GM21390 (cell line): ENCODE measurements at regions not wholly inside any gene's neighbourhood (a gene's known extent, or its start where the extent isn't known, plus 50 kb on each side); places are given as distances from the start of the nearest gene placed in this dataset.

ENCODE experiments used
- ATAC-seq: cut with Tn5 transposase; IDR thresholded peaks from one replicate; pipeline ENCODE4 v1.9.1; 2021; ENCODE audit not compliant: unreplicated experiment

DNA sequence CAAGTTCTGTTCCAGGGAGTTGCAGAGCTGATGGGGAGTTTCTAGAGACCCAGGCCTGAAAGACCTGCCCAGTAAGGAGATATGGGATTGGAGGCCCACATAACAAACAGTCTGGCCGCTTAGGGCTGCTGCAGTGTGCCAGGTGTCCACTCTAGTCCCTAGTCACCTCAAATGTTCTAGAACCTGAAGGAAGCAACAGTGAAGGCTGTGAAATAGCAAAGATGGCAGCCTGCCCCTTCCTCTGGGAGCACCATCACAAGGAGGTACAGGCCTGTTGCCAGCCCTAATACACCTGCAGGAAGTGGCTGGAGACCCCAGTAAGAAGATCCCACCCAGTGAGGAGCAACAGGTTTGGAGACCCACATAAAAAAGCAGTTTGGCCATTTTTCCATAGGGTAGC, 783.8 kb upstream of the EDIL3 start:
- no peak for ATAC-seq

DNA sequence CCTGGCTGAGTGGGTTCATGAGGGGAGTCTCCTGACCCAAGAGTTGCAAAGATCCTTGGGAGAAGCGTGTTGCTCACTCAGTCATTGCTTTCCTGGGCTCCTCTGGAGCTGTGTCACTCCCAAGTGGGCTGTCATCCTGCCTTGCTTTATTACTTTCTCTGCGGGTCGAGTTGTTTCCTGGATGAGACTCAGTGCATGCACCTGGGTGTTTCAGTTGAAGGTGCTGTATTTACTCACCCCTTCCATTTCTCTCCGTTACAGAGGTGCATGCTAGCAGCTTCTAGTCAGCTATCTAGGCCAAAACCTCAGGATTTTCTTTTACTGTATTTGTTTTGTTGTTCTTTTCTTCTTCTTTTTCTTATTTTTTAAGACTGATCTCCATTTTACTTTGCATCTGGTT, 785.5 kb upstream of the EDIL3 start:
- ATAC-seq: no peak

DNA sequence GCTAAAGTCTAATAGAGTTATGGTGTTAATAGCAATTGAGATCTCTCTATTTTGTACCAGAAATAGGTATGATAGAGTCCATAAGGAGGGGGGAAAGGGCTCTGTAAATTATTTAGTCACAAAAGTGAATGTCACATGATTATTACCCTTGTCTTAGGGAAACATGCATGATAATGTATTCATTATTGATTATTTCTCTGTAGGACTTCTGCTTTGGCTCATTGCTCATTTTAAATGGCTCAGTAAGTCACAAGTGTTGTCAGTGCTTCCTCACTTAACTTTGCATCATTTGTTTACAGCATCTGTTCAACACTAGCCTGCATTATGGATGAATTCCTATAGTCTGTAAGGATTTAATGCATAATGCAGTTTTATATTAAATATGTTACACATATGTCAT, 788.8 kb upstream of the EDIL3 start:
- no peak for ATAC-seq

DNA sequence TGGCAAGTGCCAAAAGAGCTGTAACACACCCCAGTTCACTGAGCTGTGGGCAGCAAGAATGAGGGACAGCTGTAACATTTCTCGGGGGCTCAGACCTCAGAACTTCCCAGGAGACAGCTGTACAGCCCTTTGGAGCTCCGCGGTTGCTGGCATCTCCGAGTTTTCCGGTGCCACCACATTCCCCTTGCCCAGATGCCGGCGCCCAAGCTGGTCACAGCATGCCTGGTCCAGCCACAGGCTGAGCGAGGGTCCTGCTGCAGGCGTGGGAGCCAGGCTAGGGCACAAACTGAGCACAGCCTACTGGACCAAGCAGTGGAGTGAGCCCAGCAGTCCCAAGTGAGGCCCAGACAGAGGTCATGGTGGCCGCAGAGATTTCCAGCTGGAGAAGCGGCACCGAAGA, 797.7 kb upstream of the EDIL3 start:
- no peak for ATAC-seq

GRCh38 chr5:85204289-85204688, 819.6 kb upstream of the EDIL3 start:
- ATAC-seq: no peak

GRCh38 chr5:85205430-85205829, 820.8 kb upstream of the EDIL3 start:
- ATAC-seq: no peak

GRCh38 chr5:85225388-85225787, 840.7 kb upstream of the EDIL3 start:
- no peak for ATAC-seq

DNA sequence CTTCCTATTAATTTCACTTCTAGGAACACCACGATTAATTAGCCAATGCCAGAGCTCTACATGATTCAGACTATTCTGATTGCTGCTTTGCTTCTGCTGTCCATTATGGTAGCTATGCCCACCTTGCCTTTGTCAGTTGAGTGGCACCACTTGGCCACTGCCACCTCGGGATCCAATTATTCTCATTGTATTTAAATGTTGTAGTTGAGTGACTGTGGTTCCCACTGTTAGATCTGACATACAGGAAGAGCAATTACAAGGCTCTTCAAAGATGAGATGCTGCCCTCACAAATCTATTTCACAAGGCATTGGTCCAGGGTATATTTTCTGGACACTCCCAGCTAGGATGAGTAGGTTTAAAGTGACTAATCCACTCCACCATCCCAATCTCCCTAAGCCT, 864.5 kb upstream of the EDIL3 start:
- no peak for ATAC-seq

- ATAC-seq: no peak
These were observed 878.4 kb upstream of the EDIL3 start for GRCh38 chr5:85263125-85263524.

DNA sequence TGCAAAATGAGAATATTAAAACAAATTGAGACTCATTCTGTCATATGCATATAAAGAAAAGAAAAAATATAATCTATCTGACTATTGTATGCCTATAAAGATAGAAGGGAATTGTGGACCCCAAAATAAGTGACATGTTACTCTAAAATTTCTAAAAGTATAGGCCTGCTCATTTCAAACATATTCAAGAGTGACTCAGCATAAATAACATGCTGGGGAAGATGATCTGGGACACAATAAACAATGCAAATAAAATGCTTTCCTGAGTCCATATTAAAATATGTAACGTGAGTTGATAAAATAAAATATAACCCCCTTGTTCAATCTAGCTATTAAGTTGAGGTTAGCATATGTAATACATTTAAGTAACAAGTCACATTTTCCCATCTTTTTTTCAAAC, 882.0 kb upstream of the EDIL3 start:
- ATAC-seq: no peak

DNA sequence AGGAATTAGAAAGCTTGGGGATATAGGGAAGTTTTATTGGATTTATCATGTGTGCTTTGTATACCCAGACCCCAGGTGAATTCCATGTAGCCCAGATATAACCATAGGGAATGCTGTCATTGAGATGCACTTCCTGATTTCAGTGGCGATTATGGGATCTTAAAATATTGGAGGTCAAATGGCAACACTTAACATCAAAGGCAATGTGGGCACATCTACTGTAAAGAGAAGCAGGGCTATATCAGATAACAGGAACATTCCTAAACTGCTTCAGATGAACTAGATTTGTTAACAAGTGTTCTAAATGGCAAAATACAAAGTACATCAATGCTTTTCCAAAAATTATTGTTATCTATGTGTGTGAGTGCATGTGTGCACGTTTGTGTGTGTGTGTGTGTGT, 883.5 kb upstream of the EDIL3 start:
- no peak for ATAC-seq

- peak; percentile 89 for ATAC-seq
These were observed 893.5 kb upstream of the EDIL3 start for GRCh38 chr5:85278193-85278592.

- ATAC-seq: no peak
These were observed 904.2 kb upstream of the EDIL3 start for GRCh38 chr5:85288914-85289313.

- no peak for ATAC-seq
These were observed 908.6 kb upstream of the EDIL3 start for GRCh38 chr5:85293145-85293785.

DNA sequence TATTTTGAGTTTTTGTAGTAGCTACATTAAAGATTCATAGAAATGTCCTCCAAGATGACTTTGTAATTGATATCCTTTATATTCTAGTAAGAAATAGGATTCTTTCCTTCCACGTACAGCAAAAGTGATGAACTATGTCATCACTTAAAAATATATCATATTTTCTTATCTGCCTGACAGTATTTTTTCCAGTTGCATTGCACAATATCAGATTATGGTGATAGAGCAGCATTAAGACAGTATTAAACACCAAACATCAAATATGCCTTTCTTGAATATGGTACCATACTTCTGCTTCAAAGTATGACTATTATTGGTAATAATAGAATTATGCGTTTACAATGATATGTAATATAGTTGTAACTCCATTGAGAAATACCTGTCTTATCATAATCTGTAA, 919.8 kb upstream of the EDIL3 start:
- no peak for ATAC-seq

DNA sequence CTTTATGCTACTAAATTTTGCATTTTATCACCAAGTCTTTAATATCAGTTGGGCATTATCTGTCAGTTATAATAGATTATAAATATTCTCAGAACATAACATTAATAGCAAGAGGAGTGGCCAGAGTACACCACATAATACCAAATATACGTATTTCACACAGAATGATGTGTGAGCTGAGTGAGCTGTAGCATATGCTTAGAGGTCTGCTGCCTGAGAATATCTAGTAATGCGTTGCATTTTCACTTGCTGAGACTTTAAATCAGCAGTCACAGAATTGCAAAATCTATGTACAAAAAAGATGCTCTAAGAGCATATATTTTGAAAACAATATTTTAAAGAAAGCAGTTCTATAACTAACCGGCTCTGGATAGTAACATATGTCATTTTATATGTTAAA, 921.1 kb upstream of the EDIL3 start:
- ATAC-seq: no peak

- ATAC-seq: no peak
These were observed 926.9 kb upstream of the EDIL3 start for GRCh38 chr5:85311536-85311935.

DNA sequence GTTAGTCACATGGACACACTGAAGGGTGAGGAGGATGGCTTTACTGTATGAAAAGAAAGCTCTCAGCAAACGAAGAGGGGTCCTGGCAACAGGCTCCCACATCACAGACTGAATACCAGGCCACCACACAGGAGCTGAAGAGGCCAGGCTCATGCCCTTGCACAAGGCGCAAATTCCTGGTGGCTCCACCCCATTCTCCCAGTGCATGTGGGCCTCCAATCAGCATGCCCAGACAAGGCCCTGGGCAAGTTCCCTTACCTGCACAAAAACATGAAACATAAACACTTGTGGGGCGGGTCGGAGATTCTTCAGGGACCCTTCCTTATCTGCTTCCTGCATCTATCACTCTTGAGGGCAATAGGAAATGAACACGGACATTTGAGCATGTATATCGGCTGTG, 935.8 kb upstream of the EDIL3 start:
- no peak for ATAC-seq

GRCh38 chr5:85333276-85333675, 948.6 kb upstream of the EDIL3 start:
- ATAC-seq: no peak

GRCh38 chr5:85337435-85337834, 952.8 kb upstream of the EDIL3 start:
- ATAC-seq: no peak

DNA sequence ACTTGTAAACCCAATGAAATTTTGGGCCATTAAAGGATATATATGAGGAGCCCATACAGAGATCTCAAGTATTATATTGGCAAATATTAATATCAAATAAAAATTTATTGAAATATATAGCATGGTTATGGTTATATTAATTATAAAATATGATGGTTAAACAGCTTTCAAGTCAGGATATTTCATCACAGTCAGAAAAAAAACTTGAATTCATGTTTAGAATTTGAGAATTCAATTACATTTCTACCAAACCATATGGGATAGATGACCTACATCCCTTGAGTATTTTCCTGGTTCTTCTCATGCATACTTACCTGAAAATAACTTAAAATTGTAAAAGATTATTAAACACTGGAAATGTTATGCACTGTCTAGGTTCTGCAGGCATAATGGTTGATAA, 956.1 kb upstream of the EDIL3 start:
- ATAC-seq: no peak

GRCh38 chr5:85345818-85346217, 961.1 kb upstream of the EDIL3 start:
- no peak for ATAC-seq

DNA sequence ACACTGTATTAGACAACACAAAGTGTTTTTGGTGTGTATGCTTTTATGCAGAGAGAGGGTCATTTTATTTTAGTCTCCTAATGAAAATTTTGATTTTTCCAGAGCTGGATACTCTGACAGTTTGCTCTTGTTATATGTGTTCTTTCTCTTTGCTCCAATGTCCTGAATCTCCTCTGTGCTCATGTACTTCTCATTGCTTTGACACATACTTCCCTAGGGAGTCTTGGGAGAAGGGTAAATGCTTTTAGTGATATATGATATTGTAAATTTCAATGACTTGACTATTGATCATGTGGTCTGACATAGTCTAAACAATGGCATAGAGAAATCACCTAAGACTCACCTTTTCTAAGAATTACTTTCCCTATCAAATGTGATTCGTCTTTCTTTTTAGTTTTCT, 972.6 kb upstream of the EDIL3 start:
- ATAC-seq: no peak

DNA sequence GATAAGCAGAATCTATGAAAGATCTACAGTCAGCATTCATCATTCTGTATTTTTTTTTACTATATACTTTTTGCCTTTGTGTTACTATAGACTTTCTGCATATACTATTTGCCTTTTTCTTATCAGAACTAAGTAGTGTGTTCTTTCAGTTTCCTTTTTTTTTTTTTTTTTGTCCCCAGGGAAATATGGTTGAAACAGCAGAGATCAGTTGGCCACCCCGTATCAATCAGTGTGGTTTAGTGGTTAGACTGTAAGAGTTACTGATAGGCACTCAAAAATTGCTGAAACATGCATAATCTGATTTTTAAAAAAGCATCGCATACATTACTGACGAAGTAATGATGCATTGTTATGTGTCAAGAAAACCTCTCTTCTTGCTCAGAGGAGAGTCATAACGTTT, 990.8 kb upstream of the EDIL3 start:
- no peak for ATAC-seq
